Lower leg skin (tissue), 3 donors: ENCODE measurements at regions not wholly inside any gene's neighbourhood (a gene's known extent, or its start where the extent isn't known, plus 50 kb on each side); places are given as distances from the start of the nearest gene placed in this dataset.

Experiments used
- CTCF ChIP-seq, 3 donors: fragments of 450-650 bp; IDR thresholded peaks; one replicate each; pipeline ENCODE4 v1.5.1; 2016; ENCODE audit warnings: antibody characterized with exemption in 3 of 3, mild to moderate bottlenecking in 3 of 3, moderate library complexity in 2 of 3
- POLR2A ChIP-seq, 2 donors: fragments of 450-650 bp; IDR thresholded peaks; one replicate each; pipeline ENCODE4 v1.6.1; 2016 to 2017; ENCODE audit warnings: antibody characterized with exemption in 2 of 2, mild to moderate bottlenecking in 1 of 2, moderate library complexity in 1 of 2

- TF ChIP-seq CTCF (IDR thresholded peaks at IDR 0.05) = no peak
- TF ChIP-seq POLR2A (IDR thresholded peaks at IDR 0.05) = no peak
Observed at GRCh38 chrX:138777230-138777629, 65.7 kb upstream of the FGF13 start.
